H9 (cell line): ENCODE measurements at regions not wholly inside any gene's neighbourhood (a gene's known extent, or its start where the extent isn't known, plus 50 kb on each side); places are given as distances from the start of the nearest gene placed in this dataset.

Experiments used
- DNase-seq: peaks from one replicate; pipeline ENCODE4 v3.0.0-alpha.2; 2017
- H2AFZ ChIP-seq: one replicate; pipeline ENCODE4 v1.6.1; 2013; ENCODE audit warnings: mild to moderate bottlenecking, low read length, control low read depth, moderate library complexity
- H2AK5ac ChIP-seq: 2 replicates; pipeline ENCODE4 v1.6.1; 2013; ENCODE audit warnings: low read length, control low read depth, mixed read lengths; ENCODE audit not compliant: insufficient read length
- H2BK120ac ChIP-seq: one replicate; pipeline ENCODE4 v1.6.1; 2013; ENCODE audit warnings: low read depth, mild to moderate bottlenecking, low read length, control low read depth, inconsistent platforms; ENCODE audit not compliant: poor library complexity, severe bottlenecking
- H2BK12ac ChIP-seq: 2 replicates; pipeline ENCODE4 v1.6.1; 2013; ENCODE audit warnings: low read length, control low read depth, mixed read lengths, low read depth; ENCODE audit not compliant: insufficient read length
- H2BK15ac ChIP-seq: 2 replicates; pipeline ENCODE4 v1.6.1; 2013; ENCODE audit warnings: low read depth, low read length, control low read depth
- H2BK20ac ChIP-seq: one replicate; pipeline ENCODE4 v1.6.1; 2013; ENCODE audit warnings: low read depth, mild to moderate bottlenecking, low read length, control low read depth, inconsistent platforms; ENCODE audit not compliant: poor library complexity, severe bottlenecking
- H2BK5ac ChIP-seq: 2 replicates; pipeline ENCODE4 v1.6.1; 2013; ENCODE audit warnings: low read length, control low read depth, mixed read lengths; ENCODE audit not compliant: insufficient read length
- H3K14ac ChIP-seq: 2 replicates; pipeline ENCODE4 v1.6.1; 2013; ENCODE audit warnings: low read length, control low read depth; ENCODE audit not compliant: insufficient read depth
- H3K18ac ChIP-seq: 2 replicates; pipeline ENCODE4 v1.6.1; 2013; ENCODE audit warnings: low read depth, mild to moderate bottlenecking, mixed read lengths, low read length, control low read depth; ENCODE audit not compliant: insufficient read length
- H3K23ac ChIP-seq: 2 replicates; pipeline ENCODE4 v1.6.1; 2013; ENCODE audit warnings: low read length, control low read depth, mixed read lengths, low read depth; ENCODE audit not compliant: insufficient read length
- H3K23me2 ChIP-seq: 2 replicates; pipeline ENCODE4 v1.6.1; 2013; ENCODE audit warnings: low read depth, mild to moderate bottlenecking, mixed read lengths, low read length, control low read depth; ENCODE audit not compliant: insufficient read length, poor library complexity, severe bottlenecking
- H3K27ac ChIP-seq: 2 replicates; pipeline ENCODE4 v1.5.1; 2013; ENCODE audit warnings: low read length, control low read depth, mixed read lengths, low read depth; ENCODE audit not compliant: insufficient read length
- H3K27me3 ChIP-seq: 2 replicates; pipeline ENCODE4 v1.6.1; 2013; ENCODE audit warnings: low read length, control low read depth, inconsistent platforms; ENCODE audit not compliant: insufficient read depth
- H3K4ac ChIP-seq: 2 replicates; pipeline ENCODE4 v1.6.1; 2013; ENCODE audit warnings: low read depth, mild to moderate bottlenecking, control low read depth, inconsistent platforms, low read length, moderate library complexity
- H3K4me1 ChIP-seq: 2 replicates; pipeline ENCODE4 v1.6.1; 2013; ENCODE audit warnings: low read length, control low read depth, inconsistent platforms; ENCODE audit not compliant: insufficient read depth
- H3K4me2 ChIP-seq: 2 replicates; pipeline ENCODE4 v1.6.1; 2013; ENCODE audit warnings: low read length, control low read depth, mixed read lengths; ENCODE audit not compliant: insufficient read length, insufficient read depth
- H3K56ac ChIP-seq: 2 replicates; pipeline ENCODE4 v1.6.1; 2013; ENCODE audit warnings: low read depth, mild to moderate bottlenecking, mixed read lengths, low read length, control low read depth; ENCODE audit not compliant: insufficient read length
- H3K79me1 ChIP-seq: 2 replicates; pipeline ENCODE4 v1.6.1; 2013; ENCODE audit warnings: low read depth, mild to moderate bottlenecking, moderate library complexity, low read length, control low read depth, inconsistent platforms; ENCODE audit not compliant: insufficient read depth, poor library complexity, severe bottlenecking
- H3K79me2 ChIP-seq: 2 replicates; pipeline ENCODE4 v1.6.1; 2013; ENCODE audit warnings: low read length, control low read depth, inconsistent platforms; ENCODE audit not compliant: insufficient read depth
- H3K9ac ChIP-seq: 2 replicates; pipeline ENCODE4 v1.6.1; 2013; ENCODE audit warnings: low read length, control low read depth, mixed read lengths; ENCODE audit not compliant: insufficient read length; ENCODE audit errors: extremely low read depth
- H3K9me3 ChIP-seq: one replicate; pipeline ENCODE4 v1.6.1; 2013; ENCODE audit warnings: low read depth, low read length, inconsistent platforms; ENCODE audit not compliant: control insufficient read depth
- H3T11ph ChIP-seq: one replicate; pipeline ENCODE4 v1.6.1; 2013; ENCODE audit warnings: mild to moderate bottlenecking, low read length, control low read depth, inconsistent platforms
- H4K20me1 ChIP-seq: one replicate; pipeline ENCODE4 v1.6.1; 2013; ENCODE audit not compliant: control insufficient read depth, insufficient read length, insufficient read depth
- H4K5ac ChIP-seq: 2 replicates; pipeline ENCODE4 v1.6.1; 2013; ENCODE audit warnings: low read depth, mild to moderate bottlenecking, mixed read lengths, low read length, control low read depth; ENCODE audit not compliant: insufficient read length
- H4K8ac ChIP-seq: replicated peaks from 2 replicates; pipeline ENCODE4 v1.6.1; 2013; ENCODE audit warnings: low read length, control low read depth, mixed read lengths, low read depth; ENCODE audit not compliant: insufficient read length
- H4K91ac ChIP-seq: 2 replicates; pipeline ENCODE4 v1.6.1; 2013; ENCODE audit warnings: low read depth, mild to moderate bottlenecking, moderate library complexity, mixed read lengths, low read length, control low read depth; ENCODE audit not compliant: insufficient read length
- H3K27ac Mint-ChIP-seq, 3 experiments: 2 replicates in 2 of 3; 3 replicates in 1 of 3; pipeline ENCODE4 v1.8.0; 2020 to 2021; ENCODE audit warnings: mixed read lengths in 3 of 3, mild to moderate bottlenecking in 1 of 3, moderate library complexity in 1 of 3
- H3K27me3 Mint-ChIP-seq: 2 replicates; pipeline ENCODE4 v1.8.0; 2021; ENCODE audit warnings: low read depth, mild to moderate bottlenecking, moderate library complexity, mixed read lengths
- H3K36me3 Mint-ChIP-seq, 3 experiments: 2 replicates in 2 of 3; 3 replicates in 1 of 3; pipeline ENCODE4 v1.8.0; 2020 to 2021; ENCODE audit warnings: low read depth in 3 of 3, mixed read lengths in 3 of 3; ENCODE audit not compliant: insufficient read depth in 1 of 3
- H3K4me1 Mint-ChIP-seq, 2 experiments: 2 replicates each; pipeline ENCODE4 v1.8.0; 2020; ENCODE audit warnings: mixed read lengths in 2 of 2
- H3K4me3 Mint-ChIP-seq, 2 experiments: 2 replicates in 1 of 2; 3 replicates in 1 of 2; pipeline ENCODE4 v1.8.0; 2020 to 2021; ENCODE audit warnings: mild to moderate bottlenecking in 2 of 2, mixed read lengths in 2 of 2, moderate library complexity in 1 of 2
- H3K9me3 Mint-ChIP-seq, 2 experiments: 2 replicates in 1 of 2; 3 replicates in 1 of 2; pipeline ENCODE4 v1.8.0; 2020; ENCODE audit warnings: mild to moderate bottlenecking in 2 of 2, mixed read lengths in 2 of 2, moderate library complexity in 1 of 2
- CTCF ChIP-seq: fragments of 200-600 bp; sonication (generic); conservative IDR thresholded peaks from 3 replicates; pipeline ENCODE4 v1.8.0; 2021; ENCODE audit warnings: antibody characterized with exemption, mild to moderate bottlenecking
- WGBS: extraction: QIAGEN DNeasy Blood & Tissue Kit; methylation state at CpG from one replicate; pipeline ENCODE4 v1.1.7; 2013; ENCODE audit warnings: missing lambda C conversion rate, low lambda C conversion rate, mixed read lengths; ENCODE audit not compliant: insufficient read length; ENCODE audit errors: extremely low coverage; 5-methylcytosine and 5-hydroxymethylcytosine counted together

- Histone ChIP-seq H3K9ac (no peak overlapping the region), H3K23me2 (no peaks in the 10 kb centered on the region), H3K56ac (no peak overlapping the region), H3K27me3 (no peaks in the 10 kb centered on the region), H2BK120ac (no peak overlapping the region), H4K8ac (no peak overlapping the region), H3T11ph (no peak overlapping the region), H3K9me3 (peaks cover 6% of the 10 kb centered on the region), H2BK12ac (no peak overlapping the region), H2AK5ac (no peak overlapping the region), H3K4me1 (peaks cover 8% of the 10 kb centered on the region; the same call in 1 of the 2 replicates), H2BK15ac (no peak overlapping the region), H3K79me2 (no peaks in the 10 kb centered on the region), H3K27ac (no peak overlapping the region), H3K14ac (no peak overlapping the region), H3K18ac (no peak overlapping the region), H3K4me2 (no peak overlapping the region), H4K91ac (no peak overlapping the region), H3K23ac (no peak overlapping the region), H3K4ac (no peak overlapping the region), H4K5ac (no peak overlapping the region), H4K20me1 (no peaks in the 10 kb centered on the region), H2AFZ (no peak overlapping the region), H3K79me1 (no peaks in the 10 kb centered on the region), H2BK5ac (no peak overlapping the region), H2BK20ac (no peak overlapping the region)
- no CpG with 5 or more reads among the region's 5 CpGs for WGBS
- no peak overlapping the region for H3K27ac Mint-ChIP-seq
- peaks cover 16% of the 10 kb centered on the region for H3K27me3 Mint-ChIP-seq
- H3K9me3 Mint-ChIP-seq, result peaks cover 9 to 20% of the 10 kb centered on the region in 2 experiments
- TF ChIP-seq CTCF, result peak; percentile 44; the same call in 2 of the 3 replicates
- H3K4me1 Mint-ChIP-seq, result peaks cover 10 to 14% of the 10 kb centered on the region in 2 experiments
- H3K36me3 Mint-ChIP-seq, result peaks cover 4 to 6% (median 5%) of the 10 kb centered on the region in 3 experiments; a peak in 6 of 7 replicates
- no peak overlapping the region for H3K4me3 Mint-ChIP-seq
- DNase-seq, result no peak
Measured at GRCh38 chr20:39105551-39105950, 143.4 kb downstream of the DHX35 start.
